ENCODE measurements at regions not wholly inside any gene's neighbourhood (a gene's known extent, or its start where the extent isn't known, plus 50 kb on each side); places are given as distances from the start of the nearest gene placed in this dataset.
A peak's percentile ranks its signal among the peaks of the same experiment; 100 is the strongest.

DNA sequence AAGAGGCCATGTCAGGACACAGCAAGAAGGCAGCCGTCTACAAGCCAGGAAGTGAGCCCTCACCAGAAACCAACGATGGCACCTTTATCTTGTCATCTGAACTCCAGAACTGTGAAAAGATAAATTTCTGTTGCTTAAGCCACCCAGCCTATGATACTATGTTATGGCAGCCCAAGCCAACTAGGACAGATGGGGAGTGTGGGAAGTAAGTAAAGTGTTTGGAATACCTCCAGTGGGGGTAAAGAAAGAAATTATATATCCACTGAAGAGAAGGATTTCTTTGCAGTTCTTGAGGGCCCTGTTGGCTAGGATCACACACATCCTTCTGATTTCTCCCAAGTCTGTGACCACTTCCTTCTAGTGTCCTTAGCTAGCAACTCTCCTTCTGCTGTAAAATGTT, 384.4 kb downstream of the TNS3 start:
- no peak overlapping the region for H3K4me3 ChIP-seq (ENCODE audit: low read depth, low read length)
- TF ChIP-seq, protein P1, sequence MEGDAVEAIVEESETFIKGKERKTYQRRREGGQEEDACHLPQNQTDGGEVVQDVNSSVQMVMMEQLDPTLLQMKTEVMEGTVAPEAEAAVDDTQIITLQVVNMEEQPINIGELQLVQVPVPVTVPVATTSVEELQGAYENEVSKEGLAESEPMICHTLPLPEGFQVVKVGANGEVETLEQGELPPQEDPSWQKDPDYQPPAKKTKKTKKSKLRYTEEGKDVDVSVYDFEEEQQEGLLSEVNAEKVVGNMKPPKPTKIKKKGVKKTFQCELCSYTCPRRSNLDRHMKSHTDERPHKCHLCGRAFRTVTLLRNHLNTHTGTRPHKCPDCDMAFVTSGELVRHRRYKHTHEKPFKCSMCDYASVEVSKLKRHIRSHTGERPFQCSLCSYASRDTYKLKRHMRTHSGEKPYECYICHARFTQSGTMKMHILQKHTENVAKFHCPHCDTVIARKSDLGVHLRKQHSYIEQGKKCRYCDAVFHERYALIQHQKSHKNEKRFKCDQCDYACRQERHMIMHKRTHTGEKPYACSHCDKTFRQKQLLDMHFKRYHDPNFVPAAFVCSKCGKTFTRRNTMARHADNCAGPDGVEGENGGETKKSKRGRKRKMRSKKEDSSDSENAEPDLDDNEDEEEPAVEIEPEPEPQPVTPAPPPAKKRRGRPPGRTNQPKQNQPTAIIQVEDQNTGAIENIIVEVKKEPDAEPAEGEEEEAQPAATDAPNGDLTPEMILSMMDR (IDR thresholded peaks at IDR 0.05; ENCODE audit: low read depth, low read length) = no peak

DNA sequence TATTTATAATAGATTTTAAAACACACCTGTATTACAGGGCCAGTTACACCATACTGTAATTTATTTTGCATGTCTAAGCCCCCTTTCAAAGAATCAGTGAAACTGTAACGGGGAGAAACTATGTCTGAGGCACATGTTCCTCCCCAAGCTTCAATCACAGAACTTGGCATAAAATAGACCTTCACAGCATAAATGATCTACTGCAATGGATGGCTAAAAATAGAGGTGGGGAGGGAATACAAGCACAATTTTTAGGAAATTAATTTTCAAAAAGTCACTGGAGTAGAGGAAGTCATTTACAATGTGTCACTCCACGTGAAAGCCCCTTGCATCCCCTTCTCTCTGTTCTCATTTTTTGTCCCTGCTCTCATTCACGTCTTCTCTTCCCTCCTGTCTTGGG, 385.2 kb downstream of the TNS3 start:
- no peak overlapping the region for H3K4me3 ChIP-seq (ENCODE audit: low read depth, low read length)
- TF ChIP-seq, protein P1 (IDR thresholded peaks at IDR 0.05; ENCODE audit: low read depth, low read length) = no peak

DNA sequence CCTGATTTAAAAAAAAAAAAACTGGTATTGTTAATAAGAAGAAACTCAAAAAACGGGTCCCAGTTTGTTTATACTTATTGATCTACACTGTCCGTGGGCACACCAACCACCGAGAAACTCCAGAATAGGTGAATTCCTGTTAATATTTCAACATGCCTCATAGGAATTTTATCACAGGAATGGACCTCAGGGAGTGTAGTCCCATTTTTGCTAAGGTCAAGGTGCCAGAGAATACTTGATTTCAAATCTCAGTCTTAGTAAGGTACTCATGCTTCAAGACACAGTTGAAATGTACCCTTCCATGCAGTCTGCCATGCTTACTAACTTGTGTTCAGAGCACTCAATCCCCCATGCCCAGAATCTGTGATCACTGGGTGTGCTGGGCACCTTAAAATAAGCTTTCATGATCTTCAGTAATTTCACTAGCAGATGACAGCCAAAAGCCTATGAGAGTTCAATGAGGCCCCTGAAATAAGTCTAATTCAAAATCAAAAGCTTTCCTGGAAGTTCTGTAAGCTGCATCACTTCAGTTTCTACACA, 385.7 kb downstream of the TNS3 start:
- H3K4me3 ChIP-seq (ENCODE audit: low read depth, low read length) = no peak overlapping the region
- TF ChIP-seq, protein P1 (IDR thresholded peaks at IDR 0.05; ENCODE audit: low read depth, low read length) = no peak

DNA sequence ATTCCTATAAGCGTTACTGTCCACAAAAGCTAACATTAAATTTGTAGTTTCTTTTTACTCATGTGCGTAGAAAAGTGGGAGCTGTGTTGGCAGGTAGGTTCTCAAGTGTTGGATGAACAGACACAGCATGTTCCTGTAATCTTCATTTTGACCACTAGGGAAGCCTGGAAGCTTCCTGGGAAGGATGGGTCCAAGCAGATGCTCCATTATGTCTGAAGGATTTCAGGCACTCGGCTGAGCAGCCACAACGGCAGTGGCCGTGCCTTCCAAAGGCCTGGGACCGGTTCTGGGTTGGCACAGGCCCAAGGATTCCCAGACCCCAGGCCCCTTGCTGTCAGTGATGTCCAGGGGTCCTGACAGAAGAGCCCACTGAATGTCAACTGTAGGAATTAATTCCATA, 386.3 kb downstream of the TNS3 start:
- no peak overlapping the region for H3K4me3 ChIP-seq (ENCODE audit: low read depth, low read length)
- TF ChIP-seq, protein P1 (IDR thresholded peaks at IDR 0.05; ENCODE audit: low read depth, low read length) = peak; percentile 12; the same call in 1 of the 2 replicates

DNA sequence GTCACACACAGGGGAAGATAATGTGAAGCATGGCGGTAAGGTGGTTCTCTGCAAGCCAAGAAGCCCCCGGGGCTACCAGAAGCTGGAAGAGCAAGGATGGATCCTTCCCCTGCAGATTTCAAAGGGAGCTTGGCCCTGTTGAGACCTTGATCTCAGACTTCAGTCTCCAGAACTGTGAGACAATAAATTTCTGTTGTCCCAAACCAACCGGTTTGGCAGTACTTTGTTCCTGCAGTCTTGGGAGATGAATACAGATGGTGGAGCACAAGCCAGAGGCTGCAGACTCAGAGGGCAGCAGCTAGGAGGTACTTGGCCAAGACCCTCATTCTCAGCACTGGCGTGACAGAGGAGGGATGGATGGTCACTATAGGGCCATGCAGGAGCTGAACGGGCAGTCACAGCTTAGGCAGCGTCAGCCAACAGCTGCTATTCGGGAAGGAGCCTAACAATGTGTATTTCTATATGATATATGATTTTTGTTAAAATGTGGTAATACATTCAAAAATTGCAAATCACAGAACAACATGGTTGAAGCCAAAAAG, 387.3 kb downstream of the TNS3 start:
- no peak overlapping the region for H3K4me3 ChIP-seq (ENCODE audit: low read depth, low read length)
- TF ChIP-seq, protein P1 (IDR thresholded peaks at IDR 0.05; ENCODE audit: low read depth, low read length) = no peak

DNA sequence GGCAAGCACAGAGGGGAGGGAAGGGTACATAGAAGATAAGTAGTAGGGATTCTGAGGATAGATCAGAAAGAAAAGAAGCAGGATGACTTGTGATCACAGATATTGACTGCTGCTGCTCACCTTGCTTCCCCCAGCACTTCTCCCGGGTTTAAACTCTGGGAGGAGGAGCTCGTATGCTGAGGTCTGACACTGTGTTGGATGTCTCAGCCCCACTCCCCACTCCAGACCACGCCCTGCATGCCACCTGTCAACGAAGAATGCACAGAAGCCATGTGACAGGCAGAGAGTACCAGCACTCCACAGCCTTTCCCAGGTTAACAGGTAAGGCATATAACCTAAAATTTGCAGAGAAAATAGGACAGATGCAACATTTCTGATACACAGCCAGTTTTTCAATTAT, 388.9 kb downstream of the TNS3 start:
- no peak overlapping the region for H3K4me3 ChIP-seq (ENCODE audit: low read depth, low read length)
- TF ChIP-seq, protein P1 (IDR thresholded peaks at IDR 0.05; ENCODE audit: low read depth, low read length) = no peak

DNA sequence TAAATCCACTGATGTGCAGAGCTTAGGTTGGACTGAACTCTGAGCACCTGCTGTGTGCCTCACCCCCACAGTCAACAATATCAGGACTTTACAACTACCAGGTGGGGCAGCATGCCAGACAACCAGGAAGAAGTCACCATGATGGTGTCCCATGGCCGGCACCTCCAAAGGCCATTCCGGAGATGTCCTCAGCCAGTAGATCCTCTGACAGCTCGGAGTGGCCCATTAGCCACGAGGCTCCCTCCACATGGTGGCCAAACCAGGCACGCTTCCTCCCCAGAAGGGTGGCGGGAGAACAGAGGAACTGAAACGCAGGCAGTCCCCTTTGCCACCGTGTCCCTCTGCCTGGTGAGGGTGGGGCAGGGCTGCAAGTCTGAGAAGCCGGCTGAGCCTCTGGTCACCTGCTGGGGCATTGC, 390.0 kb downstream of the TNS3 start:
- no peak overlapping the region for H3K4me3 ChIP-seq (ENCODE audit: low read depth, low read length)
- TF ChIP-seq, protein P1 (IDR thresholded peaks at IDR 0.05; ENCODE audit: low read depth, low read length) = no peak

All from WI38 (cell line).